Spinal cord (tissue), 9 donors: ENCODE measurements at regions not wholly inside any gene's neighbourhood (a gene's known extent, or its start where the extent isn't known, plus 50 kb on each side); places are given as distances from the start of the nearest gene placed in this dataset.

Source experiments
- DNase-seq, 6 donors: peaks; one replicate each; pipeline versions ENCODE4 v3.0.0 to v3.0.0-alpha.2; 2013 to 2015; ENCODE audit warnings: low spot score in 6 of 6, low read depth in 4 of 6
- H3K27ac ChIP-seq: one replicate; pipeline ENCODE4 v1.5.1; 2013; ENCODE audit warnings: low read depth, low read length, control low read depth
- H3K27me3 ChIP-seq: one replicate; pipeline ENCODE4 v1.6.1; 2013; ENCODE audit warnings: low read length; ENCODE audit not compliant: control insufficient read depth, insufficient read depth
- H3K36me3 ChIP-seq: one replicate; pipeline ENCODE4 v1.6.1; 2013; ENCODE audit warnings: low read length; ENCODE audit not compliant: control insufficient read depth, insufficient read depth
- H3K4me1 ChIP-seq: one replicate; pipeline ENCODE4 v1.6.1; 2013; ENCODE audit warnings: low read length; ENCODE audit not compliant: control insufficient read depth, insufficient read depth
- H3K4me3 ChIP-seq: one replicate; pipeline ENCODE4 v1.5.1; 2013; ENCODE audit warnings: low read depth, low read length, control low read depth
- H3K9me3 ChIP-seq: one replicate; pipeline ENCODE4 v1.6.1; 2013; ENCODE audit warnings: low read length; ENCODE audit not compliant: control insufficient read depth, insufficient read depth
- WGBS: methylation state at CpG from one replicate; pipeline ENCODE4 v1.1.5; 2013; ENCODE audit warnings: missing lambda C conversion rate; ENCODE audit not compliant: insufficient coverage; 5-methylcytosine and 5-hydroxymethylcytosine counted together
- donor health status: healthy.

- Histone ChIP-seq H3K27ac (no peak overlapping the region), H3K4me1 (no peaks in the 10 kb centered on the region), H3K4me3 (no peak overlapping the region), H3K36me3 (no peaks in the 10 kb centered on the region), H3K27me3 (no peaks in the 10 kb centered on the region), H3K9me3 (no peaks in the 10 kb centered on the region)
- WGBS = no CpG with 5 or more reads among the region's 1 CpG
- DNase-seq = no peak
These were observed 236.7 kb downstream of the SLC7A11 start for GRCh38 chr4:138005486-138005885.

- DNase-seq = no peak
- Histone ChIP-seq H3K27me3 (no peaks in the 10 kb centered on the region), H3K36me3 (no peaks in the 10 kb centered on the region), H3K4me3 (no peak overlapping the region), H3K4me1 (no peaks in the 10 kb centered on the region), H3K27ac (no peak overlapping the region), H3K9me3 (no peaks in the 10 kb centered on the region)
These were observed 238.9 kb downstream of the SLC7A11 start for GRCh38 chr4:138003248-138003647.

GRCh38 chr4:137998666-137999429, 243.3 kb downstream of the SLC7A11 start:
- H3K4me3 ChIP-seq = no peak overlapping the region
- H3K27ac ChIP-seq = no peak overlapping the region
- H3K4me1 ChIP-seq = no peaks in the 10 kb centered on the region
- WGBS = no CpG with 5 or more reads among the region's 1 CpG
- H3K36me3 ChIP-seq = no peaks in the 10 kb centered on the region
- no peaks in the 10 kb centered on the region for H3K27me3 ChIP-seq
- no peak for DNase-seq
- H3K9me3 ChIP-seq = no peaks in the 10 kb centered on the region

GRCh38 chr4:137997496-137997895, 244.7 kb downstream of the SLC7A11 start:
- Histone ChIP-seq H3K36me3 (no peaks in the 10 kb centered on the region), H3K4me3 (no peak overlapping the region), H3K4me1 (no peaks in the 10 kb centered on the region), H3K27me3 (no peaks in the 10 kb centered on the region), H3K9me3 (no peaks in the 10 kb centered on the region), H3K27ac (no peak overlapping the region)
- no peak for DNase-seq
- no CpG with 5 or more reads among the region's 1 CpG for WGBS

GRCh38 chr4:137994853-137995252, 247.3 kb downstream of the SLC7A11 start:
- Histone ChIP-seq H3K4me1 (no peaks in the 10 kb centered on the region), H3K4me3 (no peak overlapping the region), H3K27me3 (no peaks in the 10 kb centered on the region), H3K27ac (no peak overlapping the region), H3K36me3 (no peaks in the 10 kb centered on the region), H3K9me3 (no peaks in the 10 kb centered on the region)
- DNase-seq = no peak

GRCh38 chr4:137993232-137993631, 248.9 kb downstream of the SLC7A11 start:
- 90% methylated on average over 1 of the region's 1 CpG for WGBS
- Histone ChIP-seq H3K27ac (no peak overlapping the region), H3K4me1 (no peaks in the 10 kb centered on the region), H3K27me3 (no peaks in the 10 kb centered on the region), H3K36me3 (no peaks in the 10 kb centered on the region), H3K4me3 (no peak overlapping the region), H3K9me3 (no peaks in the 10 kb centered on the region)
- DNase-seq = no peak

GRCh38 chr4:137981277-137981676, 260.9 kb downstream of the SLC7A11 start:
- H3K4me1 ChIP-seq = no peaks in the 10 kb centered on the region
- H3K36me3 ChIP-seq = no peaks in the 10 kb centered on the region
- no peaks in the 10 kb centered on the region for H3K9me3 ChIP-seq
- H3K4me3 ChIP-seq = no peak overlapping the region
- WGBS = 100% methylated on average over 3 of the region's 3 CpGs
- no peak overlapping the region for H3K27ac ChIP-seq
- no peak for DNase-seq
- H3K27me3 ChIP-seq = no peaks in the 10 kb centered on the region

- Histone ChIP-seq H3K27ac (no peak overlapping the region), H3K4me1 (no peaks in the 10 kb centered on the region), H3K36me3 (no peaks in the 10 kb centered on the region), H3K4me3 (no peak overlapping the region), H3K27me3 (no peaks in the 10 kb centered on the region), H3K9me3 (no peaks in the 10 kb centered on the region)
- DNase-seq = no peak
- WGBS = no CpG with 5 or more reads among the region's 2 CpGs
These were observed 261.5 kb downstream of the SLC7A11 start for GRCh38 chr4:137980641-137981040.

GRCh38 chr4:137979938-137980337, 262.2 kb downstream of the SLC7A11 start:
- Histone ChIP-seq H3K9me3 (no peaks in the 10 kb centered on the region), H3K27me3 (no peaks in the 10 kb centered on the region), H3K4me3 (no peak overlapping the region), H3K4me1 (no peaks in the 10 kb centered on the region), H3K27ac (no peak overlapping the region), H3K36me3 (no peaks in the 10 kb centered on the region)
- no CpG with 5 or more reads among the region's 1 CpG for WGBS
- no peak for DNase-seq

- H3K27me3 ChIP-seq = no peaks in the 10 kb centered on the region
- H3K36me3 ChIP-seq = no peaks in the 10 kb centered on the region
- no peak overlapping the region for H3K27ac ChIP-seq
- no peaks in the 10 kb centered on the region for H3K9me3 ChIP-seq
- no peak for DNase-seq
- H3K4me3 ChIP-seq = no peak overlapping the region
- H3K4me1 ChIP-seq = no peaks in the 10 kb centered on the region
- WGBS = no CpG with 5 or more reads among the region's 3 CpGs
These were observed 273.0 kb downstream of the SLC7A11 start for GRCh38 chr4:137968956-137969678.
